Brain microvascular endothelial cell (primary cell): ENCODE measurements at regions not wholly inside any gene's neighbourhood (a gene's known extent, or its start where the extent isn't known, plus 50 kb on each side); places are given as distances from the start of the nearest gene placed in this dataset.
"Not testable (repeated sequence)": the region's sequence is repeated elsewhere in the genome, so short reads cannot be mapped to it uniquely, and the experiment has no call there.

Source experiments
- DNase-seq: peaks from one replicate; pipeline ENCODE4 v3.0.0-alpha.2; 2020
- H3K27ac ChIP-seq: fragments of 250-450 bp; sonication (Bioruptor Pico); 2 replicates; pipeline ENCODE4 v1.5.1; 2020; ENCODE audit warnings: mild to moderate bottlenecking, moderate library complexity
- H3K27me3 ChIP-seq: fragments of 250-450 bp; sonication (Bioruptor Pico); replicated peaks from 2 replicates; pipeline ENCODE4 v1.5.1; 2020; ENCODE audit warnings: mild to moderate bottlenecking
- H3K36me3 ChIP-seq: fragments of 250-450 bp; sonication (Bioruptor Pico); replicated peaks from 2 replicates; pipeline ENCODE4 v1.5.1; 2020; ENCODE audit warnings: mild to moderate bottlenecking
- H3K4me3 ChIP-seq: 2 replicates; pipeline ENCODE4 v1.5.1; 2011; ENCODE audit warnings: low read depth, mild to moderate bottlenecking, control low read depth, low read length, moderate library complexity
- CTCF ChIP-seq: IDR thresholded peaks from 2 replicates; pipeline ENCODE4 v1.5.1; 2011; ENCODE audit warnings: low read depth, mild to moderate bottlenecking, moderate library complexity, low read length, control low read depth, inconsistent platforms; ENCODE audit errors: missing control alignments
- in situ Hi-C: cut with HindIII; loops from 2 replicates; pipeline ENCODE4 v1.10.0; 2017; ENCODE audit warnings: low sequenced_read_pairs, low pct_ligation_motif_present

GRCh38 chr18:78822171-78822948 is 157.3 kb upstream of the SALL3 start:
- Histone ChIP-seq H3K27ac (no peak overlapping the region), H3K4me3 (no peak overlapping the region), H3K36me3 (no peaks in the 10 kb centered on the region), H3K27me3 (no peaks in the 10 kb centered on the region)
- TF ChIP-seq CTCF = no peak
- in situ Hi-C loops = no loop called here
- DNase-seq = no peak

- no peak for DNase-seq
- H3K27ac ChIP-seq = no peak overlapping the region
- H3K27me3 ChIP-seq = no peaks in the 10 kb centered on the region
- in situ Hi-C loops = no loop called here
- TF ChIP-seq CTCF = no peak
- no peak overlapping the region for H3K4me3 ChIP-seq
- no peaks in the 10 kb centered on the region for H3K36me3 ChIP-seq
Measured at GRCh38 chr18:78822949-78823285, 156.7 kb upstream of the SALL3 start.

- no peak overlapping the region for H3K27ac ChIP-seq
- no peak for TF ChIP-seq CTCF
- in situ Hi-C loops = no loop called here
- H3K36me3 ChIP-seq = no peaks in the 10 kb centered on the region
- DNase-seq = no peak
- no peaks in the 10 kb centered on the region for H3K27me3 ChIP-seq
- H3K4me3 ChIP-seq = no peak overlapping the region
Measured at GRCh38 chr18:78825168-78825567, 154.4 kb upstream of the SALL3 start.

GRCh38 chr18:78826631-78827030 is 153.0 kb upstream of the SALL3 start:
- Histone ChIP-seq H3K27me3 (no peaks in the 10 kb centered on the region), H3K27ac (no peak overlapping the region), H3K36me3 (no peaks in the 10 kb centered on the region), H3K4me3 (no peak overlapping the region)
- no peak for TF ChIP-seq CTCF
- in situ Hi-C loops = no loop called here
- no peak for DNase-seq

- no peak overlapping the region for H3K4me3 ChIP-seq
- DNase-seq = no peak
- in situ Hi-C loops = no loop called here
- H3K36me3 ChIP-seq = no peaks in the 10 kb centered on the region
- no peak overlapping the region for H3K27ac ChIP-seq
- no peaks in the 10 kb centered on the region for H3K27me3 ChIP-seq
- TF ChIP-seq CTCF = no peak
Measured at GRCh38 chr18:78827141-78827540, 152.5 kb upstream of the SALL3 start.

GRCh38 chr18:78828131-78828530 is 151.5 kb upstream of the SALL3 start:
- no peak for DNase-seq
- no peaks in the 10 kb centered on the region for H3K27me3 ChIP-seq
- no peak overlapping the region for H3K4me3 ChIP-seq
- no peaks in the 10 kb centered on the region for H3K36me3 ChIP-seq
- TF ChIP-seq CTCF = no peak
- no peak overlapping the region for H3K27ac ChIP-seq
- in situ Hi-C loops = no loop called here

- H3K36me3 ChIP-seq, DNase-seq, H3K27ac ChIP-seq, H3K4me3 ChIP-seq, in situ Hi-C loops, H3K27me3 ChIP-seq: not testable (repeated sequence)
Measured at GRCh38 chr18:78829026-78829425, 150.6 kb upstream of the SALL3 start.
